Peyer's patch (tissue), 4 donors: ENCODE measurements at regions not wholly inside any gene's neighbourhood (a gene's known extent, or its start where the extent isn't known, plus 50 kb on each side); places are given as distances from the start of the nearest gene placed in this dataset.

ENCODE experiments used
- CTCF ChIP-seq, 6 experiments: fragments of 450-650 bp in 4 of 6; fragments of 200-600 bp in 2 of 6; sonication (generic) in 1 of 6; IDR thresholded peaks; one replicate each; pipeline ENCODE4 v1.5.1; 2017 to 2019; ENCODE audit warnings: antibody characterized with exemption in 6 of 6, mild to moderate bottlenecking in 3 of 6, moderate library complexity in 1 of 6
- POLR2A ChIP-seq, 2 donors: fragments of 450-650 bp; IDR thresholded peaks; one replicate each; pipeline ENCODE4 v1.5.1; 2017; ENCODE audit warnings: antibody characterized with exemption in 2 of 2, mild to moderate bottlenecking in 2 of 2, moderate library complexity in 2 of 2

DNA sequence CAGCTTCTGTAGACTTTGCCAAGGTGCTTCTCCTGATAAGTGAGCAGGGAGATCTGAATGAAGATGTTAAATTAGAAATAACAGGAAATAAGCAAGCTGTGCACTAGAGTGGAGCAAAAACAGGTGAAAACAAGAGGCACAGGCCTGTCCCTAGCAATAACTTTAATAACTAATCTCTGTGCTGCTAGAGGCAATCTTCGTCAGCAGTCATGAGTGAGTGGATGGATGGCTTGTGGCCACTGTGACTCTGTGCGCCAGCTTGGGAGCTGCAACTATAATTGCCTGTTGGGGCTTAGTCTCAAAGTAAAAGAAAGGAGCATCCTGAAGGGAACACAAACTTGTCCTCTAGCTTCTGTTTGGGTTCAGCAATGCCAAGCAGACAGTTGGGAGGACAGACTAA is 240.3 kb downstream of the HHIPL2 start:
- TF ChIP-seq POLR2A (IDR thresholded peaks at IDR 0.05) (no peak), CTCF (IDR thresholded peaks at IDR 0.05) (no peak)
